Thoracic aorta (tissue), 2 donors: ENCODE measurements at regions not wholly inside any gene's neighbourhood (a gene's known extent, or its start where the extent isn't known, plus 50 kb on each side); places are given as distances from the start of the nearest gene placed in this dataset.

ENCODE experiments used
- ATAC-seq: fragments of 150-250 bp; one replicate; pipeline ENCODE4 v1.8.0; 2017; ENCODE audit warnings: low read depth; ENCODE audit not compliant: insufficient number of reproducible peaks, low FRiP score
- DNase-seq: peaks from one replicate; pipeline ENCODE4 v3.0.0-alpha.2; 2020; ENCODE audit warnings: low spot score
- H3K27ac ChIP-seq, 2 donors: fragments of 200-600 bp; sonication (generic); 1 replicate in 1 of 2; 2 replicates in 1 of 2; pipeline ENCODE4 v1.5.1; 2016; ENCODE audit warnings: mild to moderate bottlenecking in 2 of 2, moderate library complexity in 2 of 2
- H3K27me3 ChIP-seq: fragments of 200-600 bp; sonication (generic); replicated peaks from 2 replicates; pipeline ENCODE4 v1.6.0; 2016; ENCODE audit warnings: mild to moderate bottlenecking; ENCODE audit not compliant: insufficient read depth
- H3K36me3 ChIP-seq: fragments of 200-600 bp; sonication (generic); one replicate; pipeline ENCODE4 v1.5.1; 2016
- H3K4me1 ChIP-seq, 2 donors: fragments of 200-600 bp; sonication (generic); 1 replicate in 1 of 2; 2 replicates in 1 of 2; pipeline versions ENCODE4 v1.5.1 to v1.6.0; 2016; ENCODE audit warnings: low read depth in 2 of 2, mild to moderate bottlenecking in 1 of 2; ENCODE audit not compliant: control insufficient read depth in 1 of 2
- H3K4me3 ChIP-seq: fragments of 200-600 bp; sonication (generic); 2 replicates; pipeline ENCODE4 v1.5.1; 2016; ENCODE audit warnings: mild to moderate bottlenecking
- H3K9me3 ChIP-seq: fragments of 200-600 bp; sonication (generic); 2 replicates; pipeline ENCODE4 v1.5.1; 2016
- TF ChIP-seq, protein P1 (sequence below): fragments of 200-600 bp; sonication (generic); IDR thresholded peaks from one replicate; pipeline ENCODE4 v1.5.1; 2019; ENCODE audit warnings: antibody characterized with exemption

GRCh38 chr5:125194883-125195282, 448.4 kb upstream of the ZNF608 start:
- no peak for DNase-seq
- H3K9me3 ChIP-seq = no peaks in the 10 kb centered on the region
- no peaks in the 10 kb centered on the region for H3K4me1 ChIP-seq
- H3K27me3 ChIP-seq = no peaks in the 10 kb centered on the region
- ATAC-seq = no peak
- H3K36me3 ChIP-seq = no peaks in the 10 kb centered on the region
- H3K27ac ChIP-seq = no peak overlapping the region
- no peak overlapping the region for H3K4me3 ChIP-seq
- TF ChIP-seq, protein P1, sequence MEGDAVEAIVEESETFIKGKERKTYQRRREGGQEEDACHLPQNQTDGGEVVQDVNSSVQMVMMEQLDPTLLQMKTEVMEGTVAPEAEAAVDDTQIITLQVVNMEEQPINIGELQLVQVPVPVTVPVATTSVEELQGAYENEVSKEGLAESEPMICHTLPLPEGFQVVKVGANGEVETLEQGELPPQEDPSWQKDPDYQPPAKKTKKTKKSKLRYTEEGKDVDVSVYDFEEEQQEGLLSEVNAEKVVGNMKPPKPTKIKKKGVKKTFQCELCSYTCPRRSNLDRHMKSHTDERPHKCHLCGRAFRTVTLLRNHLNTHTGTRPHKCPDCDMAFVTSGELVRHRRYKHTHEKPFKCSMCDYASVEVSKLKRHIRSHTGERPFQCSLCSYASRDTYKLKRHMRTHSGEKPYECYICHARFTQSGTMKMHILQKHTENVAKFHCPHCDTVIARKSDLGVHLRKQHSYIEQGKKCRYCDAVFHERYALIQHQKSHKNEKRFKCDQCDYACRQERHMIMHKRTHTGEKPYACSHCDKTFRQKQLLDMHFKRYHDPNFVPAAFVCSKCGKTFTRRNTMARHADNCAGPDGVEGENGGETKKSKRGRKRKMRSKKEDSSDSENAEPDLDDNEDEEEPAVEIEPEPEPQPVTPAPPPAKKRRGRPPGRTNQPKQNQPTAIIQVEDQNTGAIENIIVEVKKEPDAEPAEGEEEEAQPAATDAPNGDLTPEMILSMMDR = no peak

DNA sequence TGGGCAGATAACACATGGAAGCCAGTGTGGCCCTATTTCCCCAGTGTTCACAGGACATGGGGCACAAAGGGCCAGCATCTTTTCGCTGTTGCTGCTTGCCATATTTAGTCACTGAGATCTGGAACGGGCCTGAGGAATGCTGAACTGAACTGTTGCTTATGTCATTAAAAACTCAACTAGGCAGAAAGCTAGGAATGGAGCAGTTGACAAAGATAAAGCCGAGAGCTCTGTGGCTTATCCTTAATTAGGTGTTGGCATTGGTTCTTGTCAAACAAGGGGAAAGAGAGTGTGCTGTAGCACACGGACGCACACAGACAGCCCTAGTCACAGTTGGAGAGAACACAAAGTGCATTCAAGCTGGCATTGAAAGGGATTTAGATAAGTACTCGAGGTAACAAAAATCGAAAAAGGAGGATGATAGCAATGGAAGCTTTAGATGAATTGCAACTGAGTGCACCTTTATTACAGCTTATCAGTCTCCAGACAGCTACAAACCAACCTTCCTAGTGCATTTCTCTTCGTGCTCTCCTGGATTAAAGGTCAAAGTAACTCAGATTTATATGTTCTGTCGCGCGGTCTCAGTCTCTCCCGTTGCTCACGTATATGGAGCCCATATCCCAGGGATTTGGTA, 450.2 kb upstream of the ZNF608 start:
- no peaks in the 10 kb centered on the region for H3K27me3 ChIP-seq
- H3K4me1 ChIP-seq = peaks cover 0 to 6% of the 10 kb centered on the region in 2 donors
- H3K27ac ChIP-seq = no peak overlapping the region
- H3K9me3 ChIP-seq = no peaks in the 10 kb centered on the region
- DNase-seq = no peak
- no peaks in the 10 kb centered on the region for H3K36me3 ChIP-seq
- ATAC-seq = no peak
- TF ChIP-seq, protein P1 = no peak
- H3K4me3 ChIP-seq = peak overlapping the region; percentile 1

DNA sequence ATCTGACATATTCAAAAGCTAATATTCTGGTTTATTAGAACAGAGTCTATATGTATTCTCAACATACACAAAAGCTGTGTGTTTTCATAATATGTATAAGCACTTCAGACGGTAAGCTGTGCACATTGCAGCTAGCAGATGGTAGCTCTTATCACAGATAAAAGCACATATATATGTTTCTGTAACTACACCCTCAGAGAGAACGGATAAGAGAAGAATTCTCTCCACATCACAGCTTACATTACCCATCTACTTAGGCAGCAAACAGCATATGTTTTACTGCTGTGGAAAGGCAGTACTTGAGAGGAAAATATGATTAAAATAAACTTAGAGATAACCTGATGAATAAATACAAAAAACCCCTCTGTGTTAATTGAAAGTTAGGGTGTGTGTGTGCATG, 450.9 kb upstream of the ZNF608 start:
- Histone ChIP-seq H3K27ac (no peak overlapping the region), H3K27me3 (no peaks in the 10 kb centered on the region)
- no peak for ATAC-seq

DNA sequence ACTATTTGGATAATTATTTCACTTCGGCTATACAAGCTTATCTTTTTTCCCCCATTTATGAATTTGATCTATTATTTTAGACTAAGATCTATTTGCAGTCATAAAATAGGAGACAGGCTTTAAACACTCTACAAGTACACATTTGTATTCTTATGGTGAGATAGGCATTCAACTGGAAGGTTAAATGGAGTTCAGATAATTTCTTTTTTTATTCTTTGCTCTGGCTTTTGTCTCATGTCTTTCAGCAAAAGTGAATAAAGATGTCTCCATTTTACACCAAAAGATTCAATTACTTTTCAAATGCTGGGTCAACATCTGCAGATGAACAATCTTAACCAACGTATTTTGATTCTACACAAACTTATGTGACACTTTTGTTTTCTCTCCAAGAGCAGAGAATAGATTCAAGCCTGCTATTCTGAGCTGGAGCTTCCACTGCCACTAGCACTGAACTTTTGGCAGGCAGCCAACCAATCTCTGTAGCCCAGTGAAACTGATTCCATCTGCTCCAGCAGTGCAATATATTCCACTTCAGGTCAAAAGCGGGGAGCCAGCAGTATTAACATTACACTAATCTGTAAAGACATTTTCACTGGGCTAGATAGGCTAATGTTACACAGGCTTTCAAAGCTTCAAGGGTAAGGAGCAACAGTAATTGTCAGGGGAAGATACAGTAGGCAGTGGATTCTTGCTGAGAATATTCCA, 452.0 kb upstream of the ZNF608 start:
- H3K4me1 ChIP-seq = peaks cover 0 to 6% of the 10 kb centered on the region in 2 donors
- ATAC-seq = no peak

More for the DNA sequence above, 450.9 kb upstream of the ZNF608 start:
- H3K9me3 ChIP-seq = no peaks in the 10 kb centered on the region
- TF ChIP-seq, protein P1 = no peak
- no peak for DNase-seq
- no peak overlapping the region for H3K4me3 ChIP-seq
- no peaks in the 10 kb centered on the region for H3K36me3 ChIP-seq
- H3K4me1 ChIP-seq = peaks cover 0 to 6% of the 10 kb centered on the region in 2 donors

GRCh38 chr5:125199373-125199772, 452.9 kb upstream of the ZNF608 start:
- TF ChIP-seq, protein P1 = no peak
- DNase-seq (no peak), ATAC-seq (no peak)
- H3K9me3 ChIP-seq = no peaks in the 10 kb centered on the region
- no peak overlapping the region for H3K4me3 ChIP-seq
- no peak overlapping the region for H3K27ac ChIP-seq
- H3K4me1 ChIP-seq = peaks cover 0 to 6% of the 10 kb centered on the region in 2 donors
- no peaks in the 10 kb centered on the region for H3K36me3 ChIP-seq
- H3K27me3 ChIP-seq = no peaks in the 10 kb centered on the region

More for the DNA sequence above, 452.0 kb upstream of the ZNF608 start:
- H3K27ac ChIP-seq = no peak overlapping the region
- no peaks in the 10 kb centered on the region for H3K9me3 ChIP-seq
- no peak overlapping the region for H3K4me3 ChIP-seq
- H3K27me3 ChIP-seq = no peaks in the 10 kb centered on the region
- DNase-seq = peak; percentile 19
- TF ChIP-seq, protein P1 = no peak
- no peaks in the 10 kb centered on the region for H3K36me3 ChIP-seq
